Stimulated activated effector memory CD8-positive, alpha-beta T cell treated with anti-CD3 and anti-CD28 coated beads, Interleukin-12 subunit alpha, Interleukin-12 subunit beta, amount 100 ng/mL, for 72 hours (primary cell): ENCODE measurements at regions not wholly inside any gene's neighbourhood (a gene's known extent, or its start where the extent isn't known, plus 50 kb on each side); places are given as distances from the start of the nearest gene placed in this dataset.

Experiments
- ATAC-seq: fragments of 150-1000 bp; cut with Tn5 transposase; 2 replicates; pipeline ENCODE4 v1.10.0; 2021
- DNase-seq, 2 donors: peaks; one replicate each; pipeline ENCODE4 v3.0.0; 2021 to 2022; ENCODE audit warnings: low spot score in 2 of 2
- H3K27ac Mint-ChIP-seq: one replicate; pipeline ENCODE4 v1.8.0; 2022; ENCODE audit warnings: mild to moderate bottlenecking, mixed read lengths
- H3K36me3 Mint-ChIP-seq: one replicate; pipeline ENCODE4 v1.8.0; 2022; ENCODE audit warnings: mild to moderate bottlenecking, mixed read lengths
- H3K4me1 Mint-ChIP-seq: one replicate; pipeline ENCODE4 v1.8.0; 2022; ENCODE audit warnings: mixed read lengths
- H3K4me3 Mint-ChIP-seq: one replicate; pipeline ENCODE4 v1.8.0; 2022; ENCODE audit warnings: mild to moderate bottlenecking, mixed read lengths
- H3K9me3 Mint-ChIP-seq: one replicate; pipeline ENCODE4 v1.8.0; 2022; ENCODE audit warnings: mixed read lengths

DNA sequence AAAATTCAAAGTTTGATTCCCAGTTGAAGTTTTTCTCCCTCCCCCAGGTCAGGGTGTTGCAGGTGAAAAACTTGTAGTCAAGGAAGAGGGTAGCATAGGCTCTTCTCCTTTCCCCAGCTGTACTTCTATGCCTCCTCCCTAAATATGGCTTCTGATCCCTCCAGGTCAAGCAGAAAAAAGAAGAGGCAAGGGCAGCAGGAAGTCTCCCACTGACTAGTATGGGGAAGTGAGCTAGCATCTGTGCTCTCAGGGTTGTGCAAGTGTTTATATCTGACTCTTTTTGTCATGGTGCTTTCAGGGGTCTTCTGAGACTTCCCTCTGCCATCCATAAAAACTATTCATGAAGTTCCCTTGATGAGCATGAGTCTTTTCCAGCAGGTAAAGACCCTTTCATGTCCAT is 76.0 kb downstream of the ATPSCKMT start:
- Mint-ChIP-seq H3K36me3 (no peaks in the 10 kb centered on the region), H3K27ac (no peak overlapping the region), H3K4me3 (no peak overlapping the region), H3K4me1 (no peaks in the 10 kb centered on the region), H3K9me3 (peaks cover 3% of the 10 kb centered on the region)
- DNase-seq (no peak), ATAC-seq (no peak)

GRCh38 chr5:10172247-10172646 is 77.4 kb downstream of the ATPSCKMT start:
- H3K4me1 Mint-ChIP-seq, result no peaks in the 10 kb centered on the region
- H3K9me3 Mint-ChIP-seq, result peaks cover 3% of the 10 kb centered on the region
- no peak overlapping the region for H3K4me3 Mint-ChIP-seq
- no peak for DNase-seq
- H3K36me3 Mint-ChIP-seq, result no peaks in the 10 kb centered on the region
- ATAC-seq, result no peak
- H3K27ac Mint-ChIP-seq, result no peak overlapping the region

DNA sequence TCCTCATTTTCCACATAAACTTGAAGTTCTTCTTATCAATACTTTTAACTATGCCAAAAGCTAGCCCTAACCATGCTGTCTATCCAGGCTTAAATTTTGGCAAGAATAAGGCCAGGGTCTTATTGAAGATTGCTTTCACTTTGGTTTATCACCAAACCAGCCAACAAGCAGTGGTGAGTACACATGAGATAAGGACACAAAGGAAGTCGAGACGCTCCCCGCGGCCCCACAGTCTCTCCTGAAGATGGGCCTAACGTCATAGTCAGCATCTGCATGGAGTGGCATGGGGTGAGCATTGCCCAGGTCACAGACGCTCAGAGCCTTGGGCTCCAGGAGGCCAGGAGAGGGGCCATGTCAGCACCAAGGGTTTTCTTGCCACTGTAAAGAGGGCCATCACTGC is 80.3 kb downstream of the ATPSCKMT start:
- peaks cover 7% of the 10 kb centered on the region for H3K9me3 Mint-ChIP-seq
- no peak overlapping the region for H3K4me3 Mint-ChIP-seq
- DNase-seq (no peak), ATAC-seq (no peak)
- no peak overlapping the region for H3K27ac Mint-ChIP-seq
- H3K4me1 Mint-ChIP-seq, result no peaks in the 10 kb centered on the region
- no peaks in the 10 kb centered on the region for H3K36me3 Mint-ChIP-seq

GRCh38 chr5:10168254-10168653 is 81.4 kb downstream of the ATPSCKMT start:
- peaks cover 7% of the 10 kb centered on the region for H3K9me3 Mint-ChIP-seq
- ATAC-seq (peak; percentile 9), DNase-seq (no peak)
- H3K36me3 Mint-ChIP-seq, result no peaks in the 10 kb centered on the region
- H3K4me1 Mint-ChIP-seq, result no peaks in the 10 kb centered on the region
- no peak overlapping the region for H3K27ac Mint-ChIP-seq
- H3K4me3 Mint-ChIP-seq, result no peak overlapping the region

DNA sequence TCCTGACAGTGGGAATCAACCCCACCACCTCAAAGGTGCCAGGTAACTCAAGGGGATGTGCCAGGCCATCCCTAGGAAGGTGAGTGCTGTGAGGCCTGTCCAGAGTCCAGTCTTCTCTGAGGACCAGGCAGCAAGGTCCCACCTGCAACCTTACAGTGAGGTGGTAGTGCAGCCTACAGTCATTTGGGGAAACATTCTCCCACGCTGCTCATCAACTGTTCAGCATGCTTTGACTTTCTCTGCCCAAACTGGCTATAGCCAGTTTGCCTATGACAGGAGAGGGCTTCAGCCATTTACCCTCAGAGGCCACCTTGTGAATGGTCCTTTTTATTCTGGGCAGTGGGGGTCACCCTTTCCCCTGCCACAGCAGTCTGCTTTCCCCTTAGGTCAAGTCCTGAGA is 81.9 kb downstream of the ATPSCKMT start:
- H3K4me1 Mint-ChIP-seq, result no peaks in the 10 kb centered on the region
- H3K36me3 Mint-ChIP-seq, result no peaks in the 10 kb centered on the region
- no peak overlapping the region for H3K27ac Mint-ChIP-seq
- no peak overlapping the region for H3K4me3 Mint-ChIP-seq
- peaks cover 7% of the 10 kb centered on the region for H3K9me3 Mint-ChIP-seq
- ATAC-seq, result peak; percentile 6
- no peak for DNase-seq

DNA sequence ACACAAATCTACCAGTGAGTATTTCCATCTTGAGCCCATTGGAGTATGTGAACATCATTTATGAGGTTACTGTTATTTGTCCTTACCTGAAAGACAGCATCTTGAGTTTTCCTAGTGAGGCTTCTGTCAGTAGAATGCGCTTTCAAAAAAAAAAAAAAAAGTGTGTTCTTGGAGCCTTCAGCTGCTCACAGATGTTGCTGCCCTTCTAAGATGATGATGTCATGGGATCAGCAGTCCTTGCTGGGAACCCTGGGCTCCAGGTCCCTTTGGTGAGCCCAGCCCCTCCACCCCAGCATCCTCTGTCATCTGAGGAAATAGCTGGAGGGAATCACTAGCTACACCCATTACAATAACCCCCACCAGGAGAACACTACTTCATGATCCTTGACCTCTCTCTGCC is 83.3 kb downstream of the ATPSCKMT start:
- Mint-ChIP-seq H3K4me1 (no peaks in the 10 kb centered on the region), H3K27ac (no peak overlapping the region), H3K9me3 (peaks cover 10% of the 10 kb centered on the region), H3K36me3 (no peaks in the 10 kb centered on the region), H3K4me3 (no peak overlapping the region)
- no peak for ATAC-seq
- no peak for DNase-seq

- no peak for ATAC-seq
- H3K27ac Mint-ChIP-seq, result no peak overlapping the region
- DNase-seq, result no peak
- H3K9me3 Mint-ChIP-seq, result peaks cover 6% of the 10 kb centered on the region
- H3K4me1 Mint-ChIP-seq, result no peaks in the 10 kb centered on the region
- H3K36me3 Mint-ChIP-seq, result no peaks in the 10 kb centered on the region
- H3K4me3 Mint-ChIP-seq, result no peak overlapping the region
Measured at GRCh38 chr5:10162468-10162867, 87.2 kb downstream of the ATPSCKMT start.

GRCh38 chr5:10161778-10162177 is 87.9 kb downstream of the ATPSCKMT start:
- Mint-ChIP-seq H3K9me3 (peaks cover 6% of the 10 kb centered on the region), H3K4me1 (no peaks in the 10 kb centered on the region), H3K36me3 (no peaks in the 10 kb centered on the region), H3K4me3 (no peak overlapping the region), H3K27ac (no peak overlapping the region)
- ATAC-seq (no peak), DNase-seq (no peak)

- H3K36me3 Mint-ChIP-seq, result no peaks in the 10 kb centered on the region
- ATAC-seq (no peak), DNase-seq (no peak)
- no peak overlapping the region for H3K4me3 Mint-ChIP-seq
- H3K9me3 Mint-ChIP-seq, result peaks cover 6% of the 10 kb centered on the region
- H3K4me1 Mint-ChIP-seq, result no peaks in the 10 kb centered on the region
- no peak overlapping the region for H3K27ac Mint-ChIP-seq
Measured at GRCh38 chr5:10160241-10160640, 89.4 kb downstream of the ATPSCKMT start.

DNA sequence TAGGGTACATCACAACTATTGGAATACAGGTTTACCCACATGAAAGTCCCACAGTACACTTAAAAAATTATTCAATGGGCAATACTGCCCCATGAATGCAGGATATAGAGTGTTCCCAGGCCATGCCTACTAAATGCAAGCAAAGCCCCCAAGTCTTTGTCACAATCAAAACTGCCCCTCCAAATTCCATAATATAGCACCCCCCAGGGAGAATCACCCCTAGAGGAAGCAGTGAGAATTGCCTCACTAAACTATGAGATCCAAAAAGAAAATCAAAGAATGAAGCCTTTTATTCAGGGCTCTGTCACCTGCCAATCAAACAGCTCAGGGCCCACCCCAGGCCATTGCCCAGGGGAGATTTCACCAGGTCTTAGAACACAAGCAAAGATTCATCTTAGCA is 90.8 kb downstream of the ATPSCKMT start:
- no peaks in the 10 kb centered on the region for H3K4me1 Mint-ChIP-seq
- DNase-seq (no peak), ATAC-seq (no peak)
- H3K4me3 Mint-ChIP-seq, result no peak overlapping the region
- no peaks in the 10 kb centered on the region for H3K36me3 Mint-ChIP-seq
- H3K27ac Mint-ChIP-seq, result no peak overlapping the region
- H3K9me3 Mint-ChIP-seq, result peaks cover 2% of the 10 kb centered on the region

DNA sequence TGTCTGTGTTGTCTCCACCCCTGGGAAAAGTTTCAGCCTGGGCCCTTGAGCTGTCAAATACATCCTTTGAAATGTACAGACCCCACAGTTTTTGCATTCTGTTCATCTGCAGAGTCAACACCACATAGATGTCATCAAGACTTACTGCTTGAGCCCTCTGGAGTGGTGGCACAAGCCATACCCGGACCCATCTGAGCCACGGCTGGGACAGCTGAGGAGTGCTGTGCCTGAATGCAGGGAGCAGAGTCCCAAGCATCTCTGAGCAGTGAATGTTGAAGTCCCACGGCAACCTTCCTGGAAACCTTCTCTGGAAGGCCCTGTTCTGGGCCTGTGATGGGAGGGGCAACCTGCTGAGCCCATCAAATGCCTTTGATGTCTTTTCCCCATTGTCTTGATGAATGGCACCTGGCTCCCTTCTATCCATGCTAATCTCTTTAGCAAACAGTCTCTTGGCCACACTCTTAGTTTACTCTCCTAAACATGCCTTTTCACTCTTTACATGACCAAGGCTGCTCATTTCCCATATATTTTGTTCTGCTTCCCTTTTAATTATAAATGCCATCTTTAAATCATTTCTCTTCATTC is 92.5 kb downstream of the ATPSCKMT start:
- Mint-ChIP-seq H3K27ac (no peak overlapping the region), H3K36me3 (no peaks in the 10 kb centered on the region), H3K9me3 (no peaks in the 10 kb centered on the region), H3K4me3 (no peak overlapping the region), H3K4me1 (no peaks in the 10 kb centered on the region)
- ATAC-seq, result peak; percentile 36
- no peak for DNase-seq

DNA sequence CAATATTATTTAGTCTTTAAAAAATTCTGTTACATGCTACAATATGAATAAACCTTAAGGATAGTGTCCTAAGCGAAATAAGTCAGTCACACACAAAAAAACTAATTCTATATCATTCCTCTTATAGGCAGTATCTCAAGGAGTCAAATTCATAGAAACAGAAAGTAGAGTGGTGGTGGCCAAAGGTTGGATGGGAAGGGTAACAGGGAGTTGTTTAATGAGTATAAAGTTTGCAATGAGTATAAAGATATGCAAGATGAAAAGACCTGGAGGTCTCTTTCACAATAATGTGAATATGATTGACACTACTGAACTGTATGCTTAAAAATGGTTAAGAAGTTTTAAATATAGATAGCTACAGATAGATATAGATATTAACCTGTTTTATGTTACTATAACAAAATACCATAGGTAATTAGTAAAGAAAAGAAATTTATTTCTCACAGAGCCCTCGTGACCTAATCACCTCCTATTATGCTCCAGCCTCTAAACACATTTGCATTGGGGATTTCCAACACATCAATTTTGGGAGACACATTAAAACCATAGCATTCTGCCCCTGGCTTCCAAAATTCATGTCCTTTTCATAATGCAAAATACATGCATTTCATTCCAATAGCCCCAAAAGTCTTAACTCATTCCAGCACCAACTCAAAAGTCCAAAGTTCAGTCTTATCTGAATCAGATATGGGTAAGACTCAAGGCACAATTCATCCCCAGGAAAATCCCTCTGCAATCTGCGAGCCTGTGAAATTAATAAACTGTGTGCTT is 93.6 kb downstream of the ATPSCKMT start:
- no peak for DNase-seq
- no peaks in the 10 kb centered on the region for H3K36me3 Mint-ChIP-seq
- no peak overlapping the region for H3K27ac Mint-ChIP-seq
- H3K4me3 Mint-ChIP-seq, result no peak overlapping the region
- H3K4me1 Mint-ChIP-seq, result no peaks in the 10 kb centered on the region
- H3K9me3 Mint-ChIP-seq, result no peaks in the 10 kb centered on the region
- no peak for ATAC-seq

DNA sequence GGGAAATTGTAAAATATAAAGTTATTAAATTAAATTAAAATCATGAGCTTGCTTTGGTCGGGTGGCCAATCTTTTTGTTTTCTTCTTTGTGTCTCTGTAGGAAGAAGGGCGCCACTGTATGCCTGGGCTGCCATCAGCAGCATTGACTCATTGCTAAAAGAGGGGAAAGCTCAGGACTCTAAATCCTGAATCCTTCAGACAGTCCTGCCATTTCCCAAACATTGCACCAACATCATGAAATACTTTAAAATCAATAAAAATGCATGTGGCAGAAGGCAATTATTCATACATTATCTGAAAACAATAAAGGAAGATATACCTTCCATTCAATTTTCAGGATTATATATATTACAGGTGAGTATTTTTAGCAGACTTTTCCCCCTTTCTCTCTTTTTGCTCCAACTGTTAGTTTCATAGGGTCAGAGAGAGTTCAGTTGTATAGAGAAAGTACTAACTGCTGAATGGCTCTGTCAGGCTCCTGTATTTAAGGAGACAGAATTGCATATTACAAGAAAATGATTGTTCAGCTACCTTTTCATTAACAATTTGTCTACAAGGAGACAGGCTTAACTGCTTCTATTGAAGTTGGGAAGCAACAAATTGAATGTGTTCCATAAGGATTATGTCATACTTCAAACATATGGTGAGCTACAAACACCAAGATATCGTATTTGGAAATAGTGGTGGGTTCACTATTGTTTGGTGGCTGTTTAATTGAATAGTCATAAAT is 95.7 kb downstream of the ATPSCKMT start:
- Mint-ChIP-seq H3K9me3 (no peaks in the 10 kb centered on the region), H3K36me3 (no peaks in the 10 kb centered on the region), H3K4me1 (no peaks in the 10 kb centered on the region), H3K27ac (no peak overlapping the region), H3K4me3 (no peak overlapping the region)
- DNase-seq (no peak), ATAC-seq (no peak)

DNA sequence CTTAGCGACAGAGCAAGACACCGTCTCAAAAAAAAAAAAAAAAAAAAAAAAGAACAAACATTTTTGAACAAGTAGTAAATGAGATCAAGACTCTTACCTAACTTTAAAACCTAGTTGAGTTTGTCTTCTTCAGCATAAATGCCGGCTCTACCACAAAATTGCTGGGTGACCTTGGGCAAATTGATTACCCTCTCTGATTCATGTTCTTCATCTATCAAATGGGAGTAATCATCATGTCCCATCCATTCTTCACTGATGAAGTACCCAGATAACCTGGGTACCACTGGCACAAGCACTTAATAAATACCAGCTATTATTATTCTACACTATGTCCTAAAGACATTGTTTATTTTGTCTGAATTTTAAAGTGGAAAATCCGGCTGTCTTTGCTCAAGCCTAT is 96.3 kb downstream of the ATPSCKMT start:
- Mint-ChIP-seq H3K9me3 (no peaks in the 10 kb centered on the region), H3K4me1 (no peaks in the 10 kb centered on the region), H3K4me3 (no peak overlapping the region), H3K36me3 (no peaks in the 10 kb centered on the region), H3K27ac (no peak overlapping the region)
- DNase-seq (no peak), ATAC-seq (no peak)

- H3K4me3 Mint-ChIP-seq, result no peak overlapping the region
- H3K27ac Mint-ChIP-seq, result no peak overlapping the region
- ATAC-seq, result no peak
- no peaks in the 10 kb centered on the region for H3K9me3 Mint-ChIP-seq
- DNase-seq, result no peak
- no peaks in the 10 kb centered on the region for H3K4me1 Mint-ChIP-seq
- H3K36me3 Mint-ChIP-seq, result no peaks in the 10 kb centered on the region
Measured at GRCh38 chr5:10151656-10152055, 98.0 kb downstream of the ATPSCKMT start.

DNA sequence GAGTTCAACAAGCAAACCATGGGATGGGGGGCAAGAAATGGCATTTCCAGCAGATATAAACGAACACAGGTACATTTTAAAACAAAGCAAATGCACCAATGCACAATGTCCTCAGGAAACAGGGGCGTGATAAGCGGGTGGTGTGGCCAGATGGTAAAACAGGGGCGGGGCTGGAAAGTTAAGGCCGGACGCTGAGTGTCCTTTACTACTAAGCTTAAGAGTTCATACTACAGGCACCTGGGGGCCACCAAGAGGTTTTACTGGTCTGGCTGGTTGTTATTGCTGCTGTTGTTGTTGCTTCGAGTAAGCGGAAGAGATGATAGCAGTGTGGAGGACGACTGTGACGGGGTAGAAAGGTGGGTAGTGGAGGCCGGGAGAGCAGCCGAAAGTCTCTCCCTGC is 99.8 kb downstream of the ATPSCKMT start:
- Mint-ChIP-seq H3K9me3 (no peaks in the 10 kb centered on the region), H3K4me3 (no peak overlapping the region), H3K36me3 (no peaks in the 10 kb centered on the region), H3K27ac (no peak overlapping the region), H3K4me1 (no peaks in the 10 kb centered on the region)
- no peak for ATAC-seq
- no peak for DNase-seq
